ENCODE measurements at regions not wholly inside any gene's neighbourhood (a gene's known extent, or its start where the extent isn't known, plus 50 kb on each side); places are given as distances from the start of the nearest gene placed in this dataset.

GRCh38 chr2:128638341-128639119, 319.9 kb upstream of the HS6ST1 start:
- TF ChIP-seq, protein P1, sequence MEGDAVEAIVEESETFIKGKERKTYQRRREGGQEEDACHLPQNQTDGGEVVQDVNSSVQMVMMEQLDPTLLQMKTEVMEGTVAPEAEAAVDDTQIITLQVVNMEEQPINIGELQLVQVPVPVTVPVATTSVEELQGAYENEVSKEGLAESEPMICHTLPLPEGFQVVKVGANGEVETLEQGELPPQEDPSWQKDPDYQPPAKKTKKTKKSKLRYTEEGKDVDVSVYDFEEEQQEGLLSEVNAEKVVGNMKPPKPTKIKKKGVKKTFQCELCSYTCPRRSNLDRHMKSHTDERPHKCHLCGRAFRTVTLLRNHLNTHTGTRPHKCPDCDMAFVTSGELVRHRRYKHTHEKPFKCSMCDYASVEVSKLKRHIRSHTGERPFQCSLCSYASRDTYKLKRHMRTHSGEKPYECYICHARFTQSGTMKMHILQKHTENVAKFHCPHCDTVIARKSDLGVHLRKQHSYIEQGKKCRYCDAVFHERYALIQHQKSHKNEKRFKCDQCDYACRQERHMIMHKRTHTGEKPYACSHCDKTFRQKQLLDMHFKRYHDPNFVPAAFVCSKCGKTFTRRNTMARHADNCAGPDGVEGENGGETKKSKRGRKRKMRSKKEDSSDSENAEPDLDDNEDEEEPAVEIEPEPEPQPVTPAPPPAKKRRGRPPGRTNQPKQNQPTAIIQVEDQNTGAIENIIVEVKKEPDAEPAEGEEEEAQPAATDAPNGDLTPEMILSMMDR (IDR thresholded peaks at IDR 0.05; ENCODE audit: poor library complexity), result no peak
- no peak for TF ChIP-seq EZH2phosphoT487 (IDR thresholded peaks at IDR 0.05; ENCODE audit: low read depth, severe bottlenecking, unreplicated experiment)
